ENCODE measurements at regions not wholly inside any gene's neighbourhood (a gene's known extent, or its start where the extent isn't known, plus 50 kb on each side); places are given as distances from the start of the nearest gene placed in this dataset.
"Not testable (repeated sequence)": the region's sequence is repeated elsewhere in the genome, so short reads cannot be mapped to it uniquely, and the experiment has no call there.

DNA sequence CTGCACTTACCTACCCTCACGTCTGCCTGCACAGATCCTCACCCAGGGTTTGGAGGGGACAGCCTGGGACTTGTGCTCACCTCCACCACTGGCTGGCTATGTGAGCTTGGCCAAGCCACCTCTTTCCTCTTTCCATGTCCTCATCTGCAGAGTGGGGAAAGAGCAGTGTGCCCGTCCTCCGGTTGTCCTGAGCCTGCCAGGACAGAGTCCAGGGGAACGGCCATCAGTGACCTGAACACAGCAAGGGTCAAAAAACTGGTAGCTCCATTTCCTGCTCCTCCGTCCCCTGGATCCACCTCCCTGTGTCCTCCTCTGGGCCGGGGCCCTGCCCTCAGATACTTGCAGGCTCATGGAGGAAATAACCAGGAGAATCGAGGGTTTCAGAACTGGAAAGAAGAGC is 187.7 kb downstream of the OLFM1 start:
- no peak for DNase-seq (ENCODE audit: low read depth)

DNA sequence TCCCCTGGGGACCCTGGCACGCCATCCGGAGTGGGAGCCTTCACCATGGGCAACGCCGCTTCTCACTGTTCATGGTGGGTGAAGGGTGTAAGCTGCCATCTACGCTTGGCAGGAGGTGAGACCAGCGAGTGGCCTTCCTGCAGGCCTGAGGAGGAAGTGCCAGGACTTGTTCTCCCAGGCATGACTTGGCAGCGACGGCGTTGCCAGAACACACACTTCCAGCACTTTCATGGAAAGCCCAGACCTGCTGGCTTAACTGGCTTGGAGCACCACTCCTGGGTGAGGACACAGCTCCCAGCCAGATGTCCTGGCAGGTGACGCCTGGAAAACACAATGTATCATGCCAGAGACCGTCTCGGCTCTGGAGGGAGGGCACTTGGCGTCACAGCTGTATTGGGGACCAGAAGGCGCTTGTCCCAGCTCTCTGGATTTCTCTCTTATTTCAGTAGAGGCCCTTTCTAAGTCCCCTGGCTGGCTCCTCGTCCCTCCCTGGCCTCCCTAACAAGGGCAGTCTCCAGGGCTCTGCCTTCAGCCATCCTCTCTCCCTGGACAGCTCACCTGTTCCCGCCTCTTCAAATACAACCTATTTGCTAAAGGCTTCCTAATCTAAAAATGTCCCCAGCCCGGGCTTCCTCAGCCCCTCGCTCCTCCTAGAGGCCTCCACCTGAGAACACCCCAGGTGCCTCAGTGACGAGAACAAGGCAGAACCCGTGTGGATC is 188.3 kb downstream of the OLFM1 start:
- DNase-seq (ENCODE audit: low read depth) = no peak

DNA sequence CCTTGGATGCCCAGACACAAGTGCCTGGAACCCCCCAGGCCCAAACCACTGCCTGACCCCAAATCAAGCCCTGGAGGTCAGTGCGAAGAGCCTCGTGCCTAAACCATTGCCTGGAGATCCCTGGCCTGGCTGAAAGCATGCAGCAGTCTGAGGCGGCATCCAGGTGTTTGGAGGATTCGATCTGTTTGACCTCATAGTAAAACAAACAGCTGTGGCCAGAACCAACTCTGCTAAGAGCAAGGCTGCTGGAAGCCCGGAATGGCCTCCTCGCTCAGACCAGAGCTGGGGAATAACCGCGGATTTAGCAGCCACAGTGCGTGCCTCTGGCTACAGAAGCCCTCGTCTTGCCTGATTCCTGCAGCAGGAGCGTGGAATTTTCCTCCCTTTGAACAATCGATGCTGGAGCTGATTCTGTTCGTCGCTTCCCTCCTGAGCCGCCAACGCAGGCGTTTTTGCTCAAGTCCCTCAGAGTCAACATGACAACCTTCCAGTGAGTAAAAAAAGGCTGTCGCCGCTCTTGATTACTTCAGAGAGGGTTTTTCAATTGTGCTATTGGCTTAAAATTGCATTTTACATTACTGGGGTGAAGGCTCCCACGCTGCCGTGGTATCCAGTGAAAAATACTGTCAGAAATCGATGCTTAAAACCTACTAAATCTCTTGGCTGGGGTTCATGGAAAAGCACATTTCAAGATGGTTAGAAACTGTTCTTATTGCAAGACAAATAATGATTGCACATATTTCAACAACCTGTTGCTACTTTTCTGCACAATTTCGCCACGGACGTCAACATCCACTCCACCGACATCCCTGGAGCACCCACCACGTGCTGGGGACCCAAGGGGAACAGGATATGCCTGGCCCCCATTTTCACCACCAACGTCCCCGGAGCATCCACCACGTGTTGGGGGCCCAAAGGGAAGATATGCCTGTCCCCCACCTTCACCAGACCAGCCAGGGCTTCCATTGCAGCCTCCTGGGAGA is 190.0 kb downstream of the OLFM1 start:
- DNase-seq (ENCODE audit: low read depth) = no peak

DNA sequence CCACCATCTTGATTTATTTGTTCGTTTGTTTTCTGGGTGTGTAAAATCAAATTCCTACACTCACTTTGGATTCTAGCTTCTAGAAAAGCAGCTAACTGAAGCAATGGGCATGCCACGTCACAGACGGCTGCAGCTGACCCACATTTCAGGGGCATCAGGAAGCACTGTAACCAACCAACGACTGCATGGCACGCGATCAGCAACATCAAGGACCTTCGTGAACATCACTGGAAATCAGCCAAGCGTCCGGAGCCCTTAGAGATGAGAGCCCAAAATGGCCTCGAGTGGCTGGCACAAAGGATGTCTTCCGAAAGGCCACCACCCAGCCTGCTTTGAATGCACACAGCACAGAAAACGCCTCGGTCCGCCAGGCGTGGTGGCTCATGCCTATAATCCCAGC is 191.1 kb downstream of the OLFM1 start:
- no peak for DNase-seq (ENCODE audit: low read depth)

DNA sequence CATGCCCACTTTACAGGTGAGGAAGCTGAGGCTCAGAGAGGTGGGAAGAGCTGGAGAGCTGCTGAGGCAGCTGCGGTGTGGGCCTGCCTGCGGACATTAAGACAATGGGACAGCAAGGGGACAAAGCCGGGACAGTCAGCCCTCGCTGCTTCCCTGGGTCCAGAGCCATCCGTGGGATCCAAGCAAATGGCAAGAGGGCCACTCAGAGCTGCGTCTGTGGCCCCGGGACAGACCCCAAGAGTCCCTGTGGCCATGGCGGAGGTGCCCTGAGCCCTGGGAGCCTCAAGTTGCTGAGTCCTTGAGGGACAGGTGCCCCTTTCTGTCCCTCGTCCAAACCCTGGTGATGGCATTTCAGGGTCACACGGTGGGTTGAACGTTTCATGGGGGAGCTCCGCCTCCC is 191.9 kb downstream of the OLFM1 start:
- DNase-seq (ENCODE audit: low read depth) = no peak

DNA sequence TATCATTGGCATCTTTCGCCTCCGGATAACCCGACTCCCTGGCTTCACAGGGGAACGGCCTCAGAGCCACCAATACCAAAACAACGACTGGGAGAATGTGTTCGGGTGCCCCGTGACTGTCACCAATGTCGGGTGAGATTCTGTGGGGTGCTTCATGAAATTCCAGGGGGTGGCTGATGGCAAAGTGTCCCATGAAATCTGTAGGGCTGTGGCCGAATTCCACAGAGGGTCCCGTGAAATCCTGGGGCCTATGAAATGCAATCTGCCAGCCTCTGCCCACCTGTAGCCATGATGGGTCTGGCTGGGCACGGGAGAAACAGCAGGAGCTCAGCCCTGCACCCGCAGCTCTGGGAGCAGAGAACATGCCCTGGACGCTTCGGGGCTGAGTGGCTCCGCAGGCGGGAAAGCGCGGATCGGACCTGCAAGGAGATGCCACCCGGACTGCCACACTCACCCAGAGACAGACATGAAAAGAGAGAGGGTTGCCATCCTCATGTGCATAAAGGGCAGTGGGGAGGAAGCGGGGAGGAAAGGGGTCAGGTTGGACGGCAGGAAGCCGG is 192.4 kb downstream of the OLFM1 start:
- no peak for DNase-seq (ENCODE audit: low read depth)

DNA sequence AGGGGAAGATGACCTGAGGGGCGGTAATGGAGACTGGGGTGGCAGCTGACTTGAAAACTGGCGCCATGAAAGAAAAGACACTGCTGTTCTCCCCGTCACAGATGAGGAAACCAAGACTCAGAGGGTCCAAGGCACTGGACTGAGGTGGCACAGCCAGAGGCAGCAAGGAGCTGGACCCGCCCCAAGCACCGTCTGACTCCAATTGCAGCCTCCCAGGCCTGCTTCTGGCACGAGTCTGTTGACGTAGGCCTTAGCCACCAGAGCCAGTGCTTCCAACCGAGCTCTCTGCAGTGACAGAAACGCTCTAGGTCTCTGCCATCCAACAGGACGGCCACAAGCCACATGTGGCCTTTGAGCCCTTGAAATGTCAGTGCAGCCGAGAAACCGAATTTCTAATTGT is 193.2 kb downstream of the OLFM1 start:
- DNase-seq (ENCODE audit: low read depth) = no peak

DNA sequence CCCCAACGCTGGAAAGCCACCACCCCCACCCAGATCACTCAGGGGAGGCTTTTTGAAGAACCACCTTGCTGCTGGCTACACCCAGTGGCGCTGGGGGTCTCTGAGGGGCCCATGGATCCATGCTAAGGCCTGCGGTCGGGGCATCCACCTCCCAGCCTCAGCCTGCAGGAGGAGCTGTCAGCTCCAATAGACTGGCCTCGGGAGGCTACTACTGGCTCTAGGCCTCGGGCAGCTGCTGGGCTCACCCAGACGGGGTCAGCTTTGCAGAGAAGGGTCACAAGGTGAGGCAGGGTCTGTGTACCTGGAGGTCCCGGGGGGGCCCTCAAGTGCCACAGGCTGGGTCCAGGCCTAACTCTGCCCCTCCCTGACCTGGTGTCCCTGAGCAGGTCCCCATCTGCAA is 193.7 kb downstream of the OLFM1 start:
- DNase-seq (ENCODE audit: low read depth) = no peak

DNA sequence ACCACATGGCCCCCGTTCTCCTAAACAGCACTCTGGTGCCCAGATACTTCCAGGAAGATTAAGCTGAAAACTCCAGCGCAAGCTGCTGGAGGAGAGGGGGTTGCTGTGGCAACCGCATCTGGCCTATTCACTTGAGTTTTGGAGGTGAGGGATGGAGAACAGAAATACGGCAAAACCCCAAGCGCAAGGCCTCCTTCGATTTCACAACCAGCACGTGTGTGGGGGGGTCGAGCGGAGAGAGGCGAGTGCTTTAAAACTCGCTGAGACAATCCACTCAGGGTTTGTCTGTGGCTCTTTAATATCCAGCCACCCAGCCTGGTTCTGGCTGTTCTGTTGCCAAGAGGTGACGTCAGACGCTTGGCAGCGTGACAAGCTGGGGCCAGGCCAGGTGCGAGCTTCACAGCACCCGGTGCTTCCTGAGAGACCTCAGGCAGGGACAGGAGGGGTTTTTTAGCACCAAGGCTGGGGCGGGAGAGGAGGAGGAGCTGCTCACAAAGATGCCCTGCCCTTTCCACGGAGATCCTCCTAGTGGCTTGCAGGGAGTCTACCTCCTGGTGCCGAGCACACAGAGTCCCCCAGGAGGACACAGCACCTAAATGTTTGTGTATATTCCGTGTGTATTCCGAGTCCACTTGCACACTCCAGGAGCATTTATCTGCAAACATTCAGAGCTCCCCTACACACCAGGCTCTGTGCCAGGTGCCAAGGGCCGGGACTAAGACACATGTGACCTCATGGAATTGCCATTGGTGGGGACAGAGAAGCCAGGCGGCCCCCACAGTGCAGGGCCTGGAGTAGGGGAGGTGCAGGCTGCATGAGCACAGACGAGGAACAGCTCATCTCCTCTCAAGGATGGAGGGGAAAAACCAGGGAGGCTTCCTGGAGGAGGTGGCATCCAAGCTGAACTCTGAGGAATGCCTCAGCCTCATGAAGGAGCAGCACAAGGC is 194.6 kb downstream of the OLFM1 start:
- no peak for DNase-seq (ENCODE audit: low read depth)

DNA sequence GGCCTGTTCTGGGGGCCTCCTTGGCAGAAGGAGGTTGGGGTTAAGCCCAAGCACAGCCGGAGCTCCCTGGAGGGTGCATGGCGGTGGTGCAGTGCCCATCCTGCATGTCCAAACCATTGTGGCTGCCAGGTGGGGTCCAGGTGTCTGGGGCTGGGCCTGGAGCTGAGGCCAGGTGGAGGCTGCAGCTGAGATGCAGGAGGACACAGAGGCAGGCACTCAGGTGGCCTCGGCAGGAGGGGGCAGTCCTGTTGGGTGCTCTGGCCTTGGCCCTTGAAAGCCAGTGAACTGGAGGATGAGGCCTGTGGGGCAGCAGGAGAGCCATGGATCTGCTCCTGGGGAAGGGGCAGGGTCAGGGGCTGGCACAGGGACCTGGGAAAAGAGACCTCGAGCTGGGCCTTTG is 195.3 kb downstream of the OLFM1 start:
- DNase-seq (ENCODE audit: low read depth) = no peak

DNA sequence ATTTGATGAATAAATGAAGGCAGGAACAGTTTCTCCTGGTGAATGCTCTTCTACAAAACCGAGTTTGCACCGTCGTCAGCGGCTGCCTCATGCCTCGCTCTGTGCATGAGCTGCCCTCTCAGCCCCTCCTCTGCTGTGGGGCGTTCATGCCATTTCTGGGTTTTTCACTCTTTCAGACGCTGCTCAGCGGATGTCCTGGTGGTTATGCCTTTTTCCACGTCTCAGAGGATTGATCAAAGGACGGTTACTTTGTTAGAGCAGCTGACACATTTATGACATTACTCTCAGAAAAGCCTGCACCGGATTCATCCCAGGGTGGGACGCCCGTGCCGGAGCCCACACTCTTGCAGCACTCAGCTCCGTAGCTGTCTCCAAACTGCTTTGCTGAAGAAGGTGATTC is 195.9 kb upstream of the PPP1R26 start:
- DNase-seq (ENCODE audit: low read depth) = no peak

DNA sequence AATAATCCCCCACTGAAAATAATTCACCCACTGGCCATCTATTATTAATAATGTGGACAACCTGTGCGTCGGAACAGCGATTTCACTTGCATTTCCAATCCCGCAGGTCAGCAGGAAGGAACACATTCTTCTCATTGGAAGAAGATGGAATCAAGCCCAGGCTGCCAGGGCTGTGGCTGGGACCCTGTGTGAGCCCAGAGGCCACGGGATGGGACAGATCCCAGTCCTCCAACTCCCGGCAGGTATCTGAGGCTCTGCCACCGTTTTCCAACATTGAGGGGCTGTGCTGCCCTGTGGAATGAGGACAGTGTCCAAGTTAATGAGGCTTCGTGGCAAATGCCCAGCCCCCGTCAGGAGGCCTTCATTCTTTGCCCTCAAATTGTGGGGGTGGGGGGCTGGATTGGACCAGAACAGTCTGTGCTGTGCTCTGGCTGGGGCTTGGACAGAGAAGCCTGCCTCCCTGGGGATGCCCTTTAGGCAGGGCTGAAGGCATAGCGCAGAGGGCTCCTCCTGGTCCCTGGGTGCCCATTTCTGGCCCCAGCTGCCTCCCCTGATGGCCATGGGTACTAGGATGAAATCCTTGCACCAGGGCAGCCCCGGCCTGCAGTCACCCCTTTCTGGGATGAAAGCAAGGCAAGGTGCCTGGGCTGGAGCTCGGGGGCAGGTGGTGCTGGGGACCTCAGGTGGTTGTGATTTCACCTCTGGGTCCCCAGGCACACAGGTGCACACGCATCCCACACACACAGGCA is 195.0 kb upstream of the PPP1R26 start:
- no peak for DNase-seq (ENCODE audit: low read depth)

DNA sequence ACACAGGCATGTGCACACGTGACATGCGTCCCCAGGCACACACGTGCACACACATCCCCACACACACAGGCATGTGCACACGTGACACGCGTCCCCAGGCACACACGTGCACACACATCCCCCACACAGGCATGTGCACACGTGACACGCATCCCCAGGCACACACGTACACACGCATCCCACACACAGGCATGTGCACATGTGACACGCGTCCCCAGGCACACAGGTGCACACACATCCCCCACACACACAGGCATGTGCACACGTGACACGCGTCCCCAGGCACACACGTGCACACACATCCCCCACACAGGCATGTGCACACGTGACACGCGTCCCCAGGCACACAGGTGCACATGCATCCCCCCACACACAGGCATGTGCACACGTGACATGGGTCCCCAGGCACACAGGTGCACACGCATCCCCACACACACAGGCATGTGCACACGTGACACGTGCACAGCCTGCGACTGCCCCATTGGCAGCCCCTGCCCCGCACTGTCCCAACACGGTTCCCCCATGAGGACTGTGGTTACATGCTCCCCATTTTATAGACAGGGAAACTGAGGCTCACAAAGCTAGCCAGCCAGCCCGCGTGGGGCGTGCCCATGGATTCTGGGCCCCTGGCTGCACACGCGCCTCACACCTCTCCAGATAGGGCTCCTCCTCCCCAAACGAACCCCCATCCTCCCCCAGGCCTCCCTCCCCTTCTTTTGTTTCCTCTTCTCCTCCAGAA is 193.2 kb upstream of the PPP1R26 start:
- DNase-seq (ENCODE audit: low read depth) = not testable (repeated sequence)

DNA sequence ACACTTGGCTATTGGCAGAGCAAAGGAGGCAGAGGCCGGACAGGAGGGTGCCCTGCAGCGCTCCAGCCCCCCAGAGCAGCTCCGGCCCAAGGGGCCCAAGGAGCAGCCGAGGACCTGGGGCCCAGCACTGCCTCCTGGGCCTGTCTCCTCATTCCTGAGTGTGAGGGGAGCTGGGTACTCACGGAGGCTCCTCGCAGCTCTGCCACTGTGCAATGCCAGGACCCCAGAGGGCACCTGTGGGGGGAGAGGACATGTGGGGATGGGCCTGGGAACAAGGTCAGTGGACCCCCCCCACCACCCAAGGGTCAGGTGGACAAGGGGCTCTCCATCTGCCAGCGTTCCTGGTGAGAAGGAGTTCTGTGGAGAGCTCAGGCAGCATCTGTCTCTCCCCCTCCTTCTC is 192.6 kb upstream of the PPP1R26 start:
- no peak for DNase-seq (ENCODE audit: low read depth)

DNA sequence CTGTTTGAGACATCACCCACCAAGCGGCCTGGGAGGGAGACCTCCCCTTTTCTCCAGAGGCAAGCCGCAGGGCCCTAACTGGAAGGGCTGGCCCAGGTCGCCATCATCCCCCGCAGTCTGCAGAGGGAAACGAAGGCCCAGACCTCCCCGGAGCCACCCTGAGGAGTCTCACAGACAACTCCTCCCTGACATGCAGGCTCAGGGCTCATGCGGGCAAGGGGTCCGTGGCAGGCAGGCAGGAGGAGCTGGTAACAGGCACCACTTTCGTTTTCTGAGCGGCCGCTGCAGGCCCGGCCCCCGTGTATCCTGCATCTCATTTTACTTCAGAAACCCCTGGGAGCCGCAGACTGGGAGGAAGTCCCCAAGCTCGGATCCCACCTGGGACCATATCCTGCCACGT is 192.0 kb upstream of the PPP1R26 start:
- no peak for DNase-seq (ENCODE audit: low read depth)

DNA sequence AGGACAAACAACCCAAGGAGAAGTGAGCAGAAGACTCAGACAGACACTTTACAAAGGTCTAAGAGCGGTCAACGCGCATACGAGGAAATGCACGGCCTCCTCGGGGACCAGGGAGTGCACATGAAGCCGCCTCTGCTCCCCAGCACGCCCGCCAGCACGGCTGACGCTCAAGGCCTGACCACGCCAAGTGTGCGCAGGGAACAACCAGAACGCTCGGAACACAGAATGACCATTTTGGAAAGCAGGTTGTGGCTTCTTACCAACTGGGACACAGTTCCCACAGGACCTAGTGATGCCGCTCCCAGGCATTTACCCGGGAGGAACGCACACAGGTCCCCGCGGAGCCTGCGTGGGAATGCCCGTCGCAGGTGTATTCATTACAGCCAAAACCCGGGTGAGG is 191.5 kb upstream of the PPP1R26 start:
- no peak for DNase-seq (ENCODE audit: low read depth)

DNA sequence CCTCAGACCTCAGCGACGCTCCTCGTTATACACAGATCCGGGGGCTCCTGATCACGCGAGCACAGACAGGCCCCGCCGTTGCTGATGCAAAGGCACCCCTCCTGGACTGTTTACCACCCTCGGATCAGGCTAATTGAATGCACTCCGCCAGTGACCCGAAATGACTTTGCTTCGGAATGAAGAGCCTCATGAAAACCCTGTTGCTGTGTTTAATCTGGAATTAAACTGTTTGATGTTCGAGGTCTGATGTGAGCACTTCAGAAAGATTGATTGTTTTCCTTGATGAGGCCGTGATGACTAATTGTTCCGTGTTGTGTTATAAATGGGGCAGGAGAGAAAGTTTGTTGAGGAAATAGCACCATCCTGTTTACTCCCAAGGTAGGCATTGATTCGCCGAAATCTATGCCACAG is 190.5 kb upstream of the PPP1R26 start:
- no peak for DNase-seq (ENCODE audit: low read depth)

DNA sequence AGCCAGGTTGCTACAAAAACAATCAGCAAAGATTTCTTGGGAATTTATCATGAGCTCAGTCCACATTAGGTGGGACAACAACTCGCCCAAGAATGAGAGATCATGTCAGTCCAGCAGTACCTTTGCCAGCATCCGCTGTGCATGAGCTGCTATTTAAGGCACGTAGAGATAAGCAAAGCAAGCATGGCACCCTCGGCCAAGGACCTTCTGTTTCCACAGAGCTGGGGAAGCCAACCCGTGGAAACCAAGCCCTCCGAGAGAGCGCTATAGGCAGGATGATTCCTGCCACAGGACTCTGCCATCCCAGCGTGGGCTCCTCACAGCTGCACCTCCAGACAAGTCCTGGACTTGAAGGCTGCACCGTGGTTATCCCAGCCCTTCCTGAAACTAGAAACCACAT is 189.5 kb upstream of the PPP1R26 start:
- no peak for DNase-seq (ENCODE audit: low read depth)

DNA sequence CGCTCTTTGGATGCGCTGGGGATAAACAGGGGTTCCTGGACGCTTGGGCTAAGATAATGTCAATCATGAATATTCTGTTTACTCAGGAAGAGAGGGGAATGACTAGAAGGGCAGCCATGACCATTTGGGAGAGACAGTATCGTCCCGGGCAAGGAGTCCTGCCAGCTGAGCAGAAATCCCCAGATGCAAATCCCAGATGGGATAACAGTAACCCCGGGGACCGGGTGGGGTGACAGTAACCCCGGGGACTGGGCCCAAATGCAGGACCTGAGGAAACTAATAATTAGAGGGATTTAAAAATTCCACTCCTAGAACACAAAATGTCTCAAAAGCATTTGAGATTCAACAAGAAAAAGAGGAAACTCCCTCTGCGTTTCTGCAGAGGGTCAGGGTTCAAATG is 189.0 kb upstream of the PPP1R26 start:
- no peak for DNase-seq (ENCODE audit: low read depth)

DNA sequence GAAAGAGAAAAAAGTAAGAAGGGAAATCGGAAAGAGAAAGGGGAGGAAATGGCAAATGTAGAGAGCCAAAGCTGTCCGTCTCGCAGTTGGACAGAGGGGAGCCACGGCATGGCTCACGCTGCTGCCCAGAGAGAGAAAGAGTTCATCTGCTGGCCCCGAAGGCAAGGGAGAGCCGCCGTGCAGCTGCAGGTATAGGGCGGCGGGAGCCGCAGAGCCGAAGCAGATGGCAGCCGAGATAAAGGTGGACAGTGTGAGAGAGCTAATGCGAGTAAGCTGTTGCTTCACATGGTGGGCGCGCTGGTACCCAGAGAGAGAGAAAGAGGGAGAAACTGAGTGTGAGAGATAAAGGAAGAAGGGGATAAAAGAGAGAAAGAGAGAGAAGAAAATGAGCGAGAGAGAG is 188.4 kb upstream of the PPP1R26 start:
- DNase-seq (ENCODE audit: low read depth) = no peak

DNA sequence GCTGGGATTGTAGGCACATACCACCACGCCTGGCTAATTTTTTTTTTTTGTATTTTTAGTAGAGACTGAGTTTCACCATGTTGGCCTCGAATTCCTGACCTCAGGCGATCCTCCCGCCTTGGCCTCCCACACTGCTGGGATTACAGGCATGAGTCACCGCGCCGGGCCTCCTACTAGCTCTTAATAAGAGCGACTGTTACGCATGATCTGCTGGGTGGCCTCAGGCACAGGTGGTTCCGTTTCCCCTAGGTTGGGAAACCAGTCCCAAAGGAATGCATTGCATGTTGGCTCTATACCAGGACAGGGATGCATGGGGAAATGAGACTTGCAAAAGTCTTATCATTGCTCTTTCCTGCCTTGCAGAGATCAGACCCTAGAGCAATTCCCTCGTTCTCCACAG is 184.7 kb upstream of the PPP1R26 start:
- no peak for DNase-seq (ENCODE audit: low read depth)

All from iris pigment epithelial cell (primary cell).